Neural cell (in vitro differentiated cells): ENCODE measurements at regions not wholly inside any gene's neighbourhood (a gene's known extent, or its start where the extent isn't known, plus 50 kb on each side); places are given as distances from the start of the nearest gene placed in this dataset.

ENCODE experiments used
- EP300 ChIP-seq: fragments of 450-650 bp; conservative IDR thresholded peaks from 2 replicates; pipeline ENCODE4 v1.6.1; 2014; ENCODE audit warnings: antibody characterized with exemption, mild to moderate bottlenecking, moderate library complexity; ENCODE audit not compliant: poor library complexity, severe bottlenecking
- EZH2 ChIP-seq: fragments of 200-600, 300-800 bp; shearing (Covaris generic), sonication (generic); IDR thresholded peaks from 2 replicates; pipeline ENCODE4 v1.6.1; 2014; ENCODE audit warnings: antibody characterized with exemption, low read length, borderline replicate concordance, mild to moderate bottlenecking; ENCODE audit not compliant: insufficient read depth, poor library complexity, severe bottlenecking
- MXI1 ChIP-seq: fragments of 450-650 bp; conservative IDR thresholded peaks from 2 replicates; pipeline ENCODE4 v1.6.1; 2014; ENCODE audit warnings: antibody characterized with exemption, mild to moderate bottlenecking; ENCODE audit not compliant: poor library complexity, severe bottlenecking
- POLR2AphosphoS5 ChIP-seq: IDR thresholded peaks from 2 replicates; pipeline ENCODE4 v1.6.1; 2012
- RAD21 ChIP-seq: fragments of 450-650 bp; conservative IDR thresholded peaks from 2 replicates; pipeline ENCODE4 v1.6.1; 2014; ENCODE audit warnings: antibody characterized with exemption, mild to moderate bottlenecking, moderate library complexity
- SMC3 ChIP-seq: fragments of 450-650 bp; conservative IDR thresholded peaks from 2 replicates; pipeline ENCODE4 v1.6.1; 2014; ENCODE audit warnings: antibody characterized with exemption, mild to moderate bottlenecking, moderate library complexity; ENCODE audit not compliant: poor library complexity
- TAF1 ChIP-seq: IDR thresholded peaks from 2 replicates; pipeline ENCODE4 v1.6.1; 2012; ENCODE audit warnings: low read depth
- TF ChIP-seq, protein P1 (sequence below): fragments of 450-650 bp; IDR thresholded peaks from 2 replicates; pipeline ENCODE4 v1.5.1; 2014; ENCODE audit warnings: antibody characterized with exemption, mild to moderate bottlenecking, moderate library complexity; ENCODE audit not compliant: poor library complexity, severe bottlenecking
- TF ChIP-seq, protein P2 (sequence below): IDR thresholded peaks from 2 replicates; pipeline ENCODE4 v1.6.1; 2012; ENCODE audit warnings: borderline replicate concordance

DNA sequence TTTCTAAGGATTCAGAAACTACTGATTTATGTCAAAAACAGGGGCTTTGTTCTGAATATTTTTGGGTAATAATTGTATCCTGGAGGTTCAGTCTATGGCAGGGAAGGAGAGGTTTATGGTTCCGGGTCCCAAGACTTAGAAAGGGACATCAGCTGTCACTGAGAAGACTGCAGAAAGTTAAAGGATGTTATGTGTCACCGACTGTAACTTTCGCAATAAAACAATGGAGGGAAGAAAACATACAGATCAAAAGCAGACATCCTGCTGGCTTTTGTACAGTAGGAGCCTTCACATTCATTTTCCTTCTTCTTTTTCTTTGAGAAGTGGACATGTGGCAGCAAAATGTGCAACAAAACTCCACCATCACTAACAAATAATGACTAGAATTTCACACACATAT lies 900.7 kb upstream of the SOX11 start:
- TF ChIP-seq, protein P1, sequence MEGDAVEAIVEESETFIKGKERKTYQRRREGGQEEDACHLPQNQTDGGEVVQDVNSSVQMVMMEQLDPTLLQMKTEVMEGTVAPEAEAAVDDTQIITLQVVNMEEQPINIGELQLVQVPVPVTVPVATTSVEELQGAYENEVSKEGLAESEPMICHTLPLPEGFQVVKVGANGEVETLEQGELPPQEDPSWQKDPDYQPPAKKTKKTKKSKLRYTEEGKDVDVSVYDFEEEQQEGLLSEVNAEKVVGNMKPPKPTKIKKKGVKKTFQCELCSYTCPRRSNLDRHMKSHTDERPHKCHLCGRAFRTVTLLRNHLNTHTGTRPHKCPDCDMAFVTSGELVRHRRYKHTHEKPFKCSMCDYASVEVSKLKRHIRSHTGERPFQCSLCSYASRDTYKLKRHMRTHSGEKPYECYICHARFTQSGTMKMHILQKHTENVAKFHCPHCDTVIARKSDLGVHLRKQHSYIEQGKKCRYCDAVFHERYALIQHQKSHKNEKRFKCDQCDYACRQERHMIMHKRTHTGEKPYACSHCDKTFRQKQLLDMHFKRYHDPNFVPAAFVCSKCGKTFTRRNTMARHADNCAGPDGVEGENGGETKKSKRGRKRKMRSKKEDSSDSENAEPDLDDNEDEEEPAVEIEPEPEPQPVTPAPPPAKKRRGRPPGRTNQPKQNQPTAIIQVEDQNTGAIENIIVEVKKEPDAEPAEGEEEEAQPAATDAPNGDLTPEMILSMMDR, result no peak
- TF ChIP-seq SMC3, result no peak
- no peak for TF ChIP-seq MXI1
- TF ChIP-seq RAD21, result no peak
- no peak for TF ChIP-seq EZH2
- no peak for TF ChIP-seq TAF1
- TF ChIP-seq, protein P2, sequence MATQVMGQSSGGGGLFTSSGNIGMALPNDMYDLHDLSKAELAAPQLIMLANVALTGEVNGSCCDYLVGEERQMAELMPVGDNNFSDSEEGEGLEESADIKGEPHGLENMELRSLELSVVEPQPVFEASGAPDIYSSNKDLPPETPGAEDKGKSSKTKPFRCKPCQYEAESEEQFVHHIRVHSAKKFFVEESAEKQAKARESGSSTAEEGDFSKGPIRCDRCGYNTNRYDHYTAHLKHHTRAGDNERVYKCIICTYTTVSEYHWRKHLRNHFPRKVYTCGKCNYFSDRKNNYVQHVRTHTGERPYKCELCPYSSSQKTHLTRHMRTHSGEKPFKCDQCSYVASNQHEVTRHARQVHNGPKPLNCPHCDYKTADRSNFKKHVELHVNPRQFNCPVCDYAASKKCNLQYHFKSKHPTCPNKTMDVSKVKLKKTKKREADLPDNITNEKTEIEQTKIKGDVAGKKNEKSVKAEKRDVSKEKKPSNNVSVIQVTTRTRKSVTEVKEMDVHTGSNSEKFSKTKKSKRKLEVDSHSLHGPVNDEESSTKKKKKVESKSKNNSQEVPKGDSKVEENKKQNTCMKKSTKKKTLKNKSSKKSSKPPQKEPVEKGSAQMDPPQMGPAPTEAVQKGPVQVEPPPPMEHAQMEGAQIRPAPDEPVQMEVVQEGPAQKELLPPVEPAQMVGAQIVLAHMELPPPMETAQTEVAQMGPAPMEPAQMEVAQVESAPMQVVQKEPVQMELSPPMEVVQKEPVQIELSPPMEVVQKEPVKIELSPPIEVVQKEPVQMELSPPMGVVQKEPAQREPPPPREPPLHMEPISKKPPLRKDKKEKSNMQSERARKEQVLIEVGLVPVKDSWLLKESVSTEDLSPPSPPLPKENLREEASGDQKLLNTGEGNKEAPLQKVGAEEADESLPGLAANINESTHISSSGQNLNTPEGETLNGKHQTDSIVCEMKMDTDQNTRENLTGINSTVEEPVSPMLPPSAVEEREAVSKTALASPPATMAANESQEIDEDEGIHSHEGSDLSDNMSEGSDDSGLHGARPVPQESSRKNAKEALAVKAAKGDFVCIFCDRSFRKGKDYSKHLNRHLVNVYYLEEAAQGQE, result no peak
- no peak for TF ChIP-seq EP300
- TF ChIP-seq POLR2AphosphoS5, result no peak
